SK-N-SH treated with all-trans-retinoic acid at 6 μM for 48 hours (cell line): ENCODE measurements at regions not wholly inside any gene's neighbourhood (a gene's known extent, or its start where the extent isn't known, plus 50 kb on each side); places are given as distances from the start of the nearest gene placed in this dataset.

Experiments
- CREB5 ChIP-seq: fragments of 250-450 bp; sonication (Bioruptor Pico); IDR thresholded peaks from 2 replicates; pipeline ENCODE4 v1.5.1; 2020; ENCODE audit warnings: low read depth, mild to moderate bottlenecking, moderate library complexity
- CSDC2 ChIP-seq: fragments of 250-450 bp; sonication (Bioruptor Pico); IDR thresholded peaks from 2 replicates; pipeline ENCODE4 v1.5.0; 2020; ENCODE audit warnings: mild to moderate bottlenecking, moderate library complexity
- ESRRG ChIP-seq: fragments of 250-450 bp; sonication (Bioruptor Pico); IDR thresholded peaks from 2 replicates; pipeline ENCODE4 v1.6.1; 2021; ENCODE audit warnings: mild to moderate bottlenecking
- POU6F1 ChIP-seq: fragments of 250-450 bp; sonication (Bioruptor Pico); IDR thresholded peaks from 2 replicates; pipeline ENCODE4 v1.8.0; 2021; ENCODE audit warnings: low read depth, mild to moderate bottlenecking, moderate library complexity, borderline replicate concordance
- PPARA ChIP-seq: fragments of 250-450 bp; sonication (Bioruptor Pico); IDR thresholded peaks from 2 replicates; pipeline ENCODE4 v1.5.0; 2020; ENCODE audit warnings: mild to moderate bottlenecking, borderline replicate concordance
- SNAI2 ChIP-seq: fragments of 250-450 bp; sonication (Bioruptor Pico); IDR thresholded peaks from 2 replicates; pipeline ENCODE4 v1.5.0; 2020; ENCODE audit warnings: mild to moderate bottlenecking, moderate library complexity
- TOX ChIP-seq: fragments of 250-450 bp; sonication (Bioruptor Pico); IDR thresholded peaks from 2 replicates; pipeline ENCODE4 v1.8.0; 2021; ENCODE audit warnings: mild to moderate bottlenecking, moderate library complexity, borderline replicate concordance
- ZC3H10 ChIP-seq: fragments of 250-450 bp; sonication (Bioruptor Pico); IDR thresholded peaks from 2 replicates; pipeline ENCODE4 v1.5.1; 2021; ENCODE audit warnings: mild to moderate bottlenecking, moderate library complexity
- ZFP3 ChIP-seq: fragments of 250-450 bp; sonication (Bioruptor Pico); IDR thresholded peaks from 2 replicates; pipeline ENCODE4 v1.5.0; 2020; ENCODE audit warnings: mild to moderate bottlenecking, moderate library complexity
- ZFP30 ChIP-seq: fragments of 450-650 bp; formaldehyde crosslinking; IDR thresholded peaks from 2 replicates; pipeline ENCODE4 v1.5.0; 2022; ENCODE audit warnings: mild to moderate bottlenecking, moderate library complexity
- ZNF70 ChIP-seq: fragments of 450-650 bp; formaldehyde crosslinking; IDR thresholded peaks from 2 replicates; pipeline ENCODE4 v1.5.0; 2020; ENCODE audit warnings: mild to moderate bottlenecking, moderate library complexity
- ZNF8 ChIP-seq: fragments of 450-650 bp; formaldehyde crosslinking; IDR thresholded peaks from 2 replicates; pipeline ENCODE4 v1.5.0; 2020; ENCODE audit warnings: mild to moderate bottlenecking, moderate library complexity
- TF ChIP-seq, protein P1 (sequence below): fragments of 250-450 bp; sonication (Bioruptor Pico); IDR thresholded peaks from 2 replicates; pipeline ENCODE4 v1.8.0; 2020; ENCODE audit warnings: mild to moderate bottlenecking, moderate library complexity, borderline replicate concordance

- TF ChIP-seq PPARA (CRISPR knock-in tag) (no peak), CSDC2 (CRISPR knock-in tag) (no peak), POU6F1 (CRISPR knock-in tag) (no peak), CREB5 (CRISPR knock-in tag) (no peak), ESRRG (CRISPR knock-in tag) (no peak), ZNF8 (no peak), ZFP3 (CRISPR knock-in tag) (no peak), TOX (CRISPR knock-in tag) (no peak), ZNF70 (CRISPR knock-in tag) (no peak), ZC3H10 (CRISPR knock-in tag) (no peak), SNAI2 (CRISPR knock-in tag) (no peak), ZFP30 (CRISPR knock-in tag) (no peak)
- TF ChIP-seq, protein P1, sequence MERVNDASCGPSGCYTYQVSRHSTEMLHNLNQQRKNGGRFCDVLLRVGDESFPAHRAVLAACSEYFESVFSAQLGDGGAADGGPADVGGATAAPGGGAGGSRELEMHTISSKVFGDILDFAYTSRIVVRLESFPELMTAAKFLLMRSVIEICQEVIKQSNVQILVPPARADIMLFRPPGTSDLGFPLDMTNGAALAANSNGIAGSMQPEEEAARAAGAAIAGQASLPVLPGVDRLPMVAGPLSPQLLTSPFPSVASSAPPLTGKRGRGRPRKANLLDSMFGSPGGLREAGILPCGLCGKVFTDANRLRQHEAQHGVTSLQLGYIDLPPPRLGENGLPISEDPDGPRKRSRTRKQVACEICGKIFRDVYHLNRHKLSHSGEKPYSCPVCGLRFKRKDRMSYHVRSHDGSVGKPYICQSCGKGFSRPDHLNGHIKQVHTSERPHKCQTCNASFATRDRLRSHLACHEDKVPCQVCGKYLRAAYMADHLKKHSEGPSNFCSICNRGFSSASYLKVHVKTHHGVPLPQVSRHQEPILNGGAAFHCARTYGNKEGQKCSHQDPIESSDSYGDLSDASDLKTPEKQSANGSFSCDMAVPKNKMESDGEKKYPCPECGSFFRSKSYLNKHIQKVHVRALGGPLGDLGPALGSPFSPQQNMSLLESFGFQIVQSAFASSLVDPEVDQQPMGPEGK, result no peak
Observed at GRCh38 chr6:131413831-131414191, 159.2 kb upstream of the ARG1 start.
